ENCODE measurements at regions not wholly inside any gene's neighbourhood (a gene's known extent, or its start where the extent isn't known, plus 50 kb on each side); places are given as distances from the start of the nearest gene placed in this dataset.

DNA sequence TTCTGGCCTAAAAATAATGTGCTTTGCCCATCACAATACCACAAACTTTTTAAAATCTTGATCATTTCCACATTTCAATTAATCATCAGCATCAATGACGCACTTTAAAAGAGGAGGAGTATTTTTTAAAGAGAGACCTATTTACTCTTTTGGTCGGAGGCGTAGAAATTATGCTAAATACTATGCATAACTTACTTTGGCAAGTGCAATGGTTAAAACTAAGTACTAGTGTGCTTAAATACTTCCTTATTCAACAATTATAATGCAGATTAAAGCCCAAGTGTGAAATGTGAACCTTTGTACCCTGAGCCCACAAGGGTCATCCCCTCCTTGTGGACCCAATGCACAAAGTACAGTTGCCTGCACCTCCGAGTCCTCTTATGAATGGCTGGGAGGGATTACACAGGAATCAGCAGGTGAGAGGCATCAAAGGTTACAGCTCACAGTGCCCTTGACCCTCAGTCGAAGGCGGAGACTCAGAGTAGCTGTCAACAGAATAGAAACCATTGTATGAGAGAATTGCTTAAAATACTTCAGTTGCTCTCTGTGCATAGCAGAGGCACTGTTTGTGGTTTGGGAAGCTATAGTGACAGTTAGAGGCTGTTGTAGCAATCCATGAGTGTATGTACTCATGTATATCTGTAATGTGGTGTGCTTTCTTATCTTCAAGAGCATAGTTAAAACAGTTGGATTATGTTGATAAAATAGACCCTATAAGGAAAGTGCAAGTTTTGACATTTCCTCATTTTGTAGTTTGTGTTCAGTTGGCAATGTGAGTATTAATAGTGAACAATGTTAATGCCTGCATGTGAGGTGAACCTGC, 151.7 kb upstream of the ITGA4 start (continued):
- TF ChIP-seq ZNF839 (CRISPR knock-in tag; IDR thresholded peaks at IDR 0.05; ENCODE audit: borderline replicate concordance) (no peak), PLRG1 (conservative IDR thresholded peaks at IDR 0.05) (no peak), YEATS4 (CRISPR knock-in tag; IDR thresholded peaks at IDR 0.05; ENCODE audit: borderline replicate concordance) (no peak), HMGA1 (CRISPR knock-in tag; conservative IDR thresholded peaks at IDR 0.05) (no peak), ZNF749 (CRISPR knock-in tag; IDR thresholded peaks at IDR 0.05; ENCODE audit: borderline replicate concordance) (no peak), ZNF10 (CRISPR knock-in tag; IDR thresholded peaks at IDR 0.05; ENCODE audit: borderline replicate concordance, low read depth) (no peak), ZFP37 (CRISPR knock-in tag; IDR thresholded peaks at IDR 0.05; ENCODE audit: borderline replicate concordance) (no peak), ZNF382 (CRISPR knock-in tag; IDR thresholded peaks at IDR 0.05; ENCODE audit: borderline replicate concordance) (no peak), ZEB1 (IDR thresholded peaks at IDR 0.05; ENCODE audit: insufficient replicate concordance, low read depth) (peak; percentile 59), ZNF460 (CRISPR knock-in tag; IDR thresholded peaks at IDR 0.05; ENCODE audit: borderline replicate concordance) (no peak; the same call in 1 of the 2 replicates), SMAD3 (CRISPR knock-in tag; IDR thresholded peaks at IDR 0.05) (peak; percentile 73), HOXA7 (CRISPR knock-in tag; IDR thresholded peaks at IDR 0.05) (no peak), THAP11 (CRISPR knock-in tag; IDR thresholded peaks at IDR 0.05) (peak; percentile 79), ZNF564 (CRISPR knock-in tag; IDR thresholded peaks at IDR 0.05) (no peak), MATR3 (CRISPR knock-in tag; IDR thresholded peaks at IDR 0.05) (no peak)
- TF ChIP-seq, protein P1, sequence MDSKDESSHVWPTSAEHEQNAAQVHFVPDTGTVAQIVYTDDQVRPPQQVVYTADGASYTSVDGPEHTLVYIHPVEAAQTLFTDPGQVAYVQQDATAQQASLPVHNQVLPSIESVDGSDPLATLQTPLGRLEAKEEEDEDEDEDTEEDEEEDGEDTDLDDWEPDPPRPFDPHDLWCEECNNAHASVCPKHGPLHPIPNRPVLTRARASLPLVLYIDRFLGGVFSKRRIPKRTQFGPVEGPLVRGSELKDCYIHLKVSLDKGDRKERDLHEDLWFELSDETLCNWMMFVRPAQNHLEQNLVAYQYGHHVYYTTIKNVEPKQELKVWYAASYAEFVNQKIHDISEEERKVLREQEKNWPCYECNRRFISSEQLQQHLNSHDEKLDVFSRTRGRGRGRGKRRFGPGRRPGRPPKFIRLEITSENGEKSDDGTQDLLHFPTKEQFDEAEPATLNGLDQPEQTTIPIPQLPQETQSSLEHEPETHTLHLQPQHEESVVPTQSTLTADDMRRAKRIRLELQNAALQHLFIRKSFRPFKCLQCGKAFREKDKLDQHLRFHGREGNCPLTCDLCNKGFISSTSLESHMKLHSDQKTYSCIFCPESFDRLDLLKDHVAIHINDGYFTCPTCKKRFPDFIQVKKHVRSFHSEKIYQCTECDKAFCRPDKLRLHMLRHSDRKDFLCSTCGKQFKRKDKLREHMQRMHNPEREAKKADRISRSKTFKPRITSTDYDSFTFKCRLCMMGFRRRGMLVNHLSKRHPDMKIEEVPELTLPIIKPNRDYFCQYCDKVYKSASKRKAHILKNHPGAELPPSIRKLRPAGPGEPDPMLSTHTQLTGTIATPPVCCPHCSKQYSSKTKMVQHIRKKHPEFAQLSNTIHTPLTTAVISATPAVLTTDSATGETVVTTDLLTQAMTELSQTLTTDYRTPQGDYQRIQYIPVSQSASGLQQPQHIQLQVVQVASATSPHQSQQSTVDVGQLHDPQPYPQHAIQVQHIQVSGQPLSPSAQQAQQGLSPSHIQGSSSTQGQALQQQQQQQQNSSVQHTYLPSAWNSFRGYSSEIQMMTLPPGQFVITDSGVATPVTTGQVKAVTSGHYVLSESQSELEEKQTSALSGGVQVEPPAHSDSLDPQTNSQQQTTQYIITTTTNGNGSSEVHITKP (CRISPR knock-in tag; IDR thresholded peaks at IDR 0.05; ENCODE audit: low read depth) = no peak
- TF ChIP-seq, protein P2, sequence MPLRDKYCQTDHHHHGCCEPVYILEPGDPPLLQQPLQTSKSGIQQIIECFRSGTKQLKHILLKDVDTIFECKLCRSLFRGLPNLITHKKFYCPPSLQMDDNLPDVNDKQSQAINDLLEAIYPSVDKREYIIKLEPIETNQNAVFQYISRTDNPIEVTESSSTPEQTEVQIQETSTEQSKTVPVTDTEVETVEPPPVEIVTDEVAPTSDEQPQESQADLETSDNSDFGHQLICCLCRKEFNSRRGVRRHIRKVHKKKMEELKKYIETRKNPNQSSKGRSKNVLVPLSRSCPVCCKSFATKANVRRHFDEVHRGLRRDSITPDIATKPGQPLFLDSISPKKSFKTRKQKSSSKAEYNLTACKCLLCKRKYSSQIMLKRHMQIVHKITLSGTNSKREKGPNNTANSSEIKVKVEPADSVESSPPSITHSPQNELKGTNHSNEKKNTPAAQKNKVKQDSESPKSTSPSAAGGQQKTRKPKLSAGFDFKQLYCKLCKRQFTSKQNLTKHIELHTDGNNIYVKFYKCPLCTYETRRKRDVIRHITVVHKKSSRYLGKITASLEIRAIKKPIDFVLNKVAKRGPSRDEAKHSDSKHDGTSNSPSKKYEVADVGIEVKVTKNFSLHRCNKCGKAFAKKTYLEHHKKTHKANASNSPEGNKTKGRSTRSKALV (CRISPR knock-in tag; IDR thresholded peaks at IDR 0.05) = no peak
- TF ChIP-seq, protein P3, sequence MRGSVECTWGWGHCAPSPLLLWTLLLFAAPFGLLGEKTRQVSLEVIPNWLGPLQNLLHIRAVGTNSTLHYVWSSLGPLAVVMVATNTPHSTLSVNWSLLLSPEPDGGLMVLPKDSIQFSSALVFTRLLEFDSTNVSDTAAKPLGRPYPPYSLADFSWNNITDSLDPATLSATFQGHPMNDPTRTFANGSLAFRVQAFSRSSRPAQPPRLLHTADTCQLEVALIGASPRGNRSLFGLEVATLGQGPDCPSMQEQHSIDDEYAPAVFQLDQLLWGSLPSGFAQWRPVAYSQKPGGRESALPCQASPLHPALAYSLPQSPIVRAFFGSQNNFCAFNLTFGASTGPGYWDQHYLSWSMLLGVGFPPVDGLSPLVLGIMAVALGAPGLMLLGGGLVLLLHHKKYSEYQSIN (CRISPR knock-in tag; IDR thresholded peaks at IDR 0.05; ENCODE audit: borderline replicate concordance) = no peak
- TF ChIP-seq, protein P4, sequence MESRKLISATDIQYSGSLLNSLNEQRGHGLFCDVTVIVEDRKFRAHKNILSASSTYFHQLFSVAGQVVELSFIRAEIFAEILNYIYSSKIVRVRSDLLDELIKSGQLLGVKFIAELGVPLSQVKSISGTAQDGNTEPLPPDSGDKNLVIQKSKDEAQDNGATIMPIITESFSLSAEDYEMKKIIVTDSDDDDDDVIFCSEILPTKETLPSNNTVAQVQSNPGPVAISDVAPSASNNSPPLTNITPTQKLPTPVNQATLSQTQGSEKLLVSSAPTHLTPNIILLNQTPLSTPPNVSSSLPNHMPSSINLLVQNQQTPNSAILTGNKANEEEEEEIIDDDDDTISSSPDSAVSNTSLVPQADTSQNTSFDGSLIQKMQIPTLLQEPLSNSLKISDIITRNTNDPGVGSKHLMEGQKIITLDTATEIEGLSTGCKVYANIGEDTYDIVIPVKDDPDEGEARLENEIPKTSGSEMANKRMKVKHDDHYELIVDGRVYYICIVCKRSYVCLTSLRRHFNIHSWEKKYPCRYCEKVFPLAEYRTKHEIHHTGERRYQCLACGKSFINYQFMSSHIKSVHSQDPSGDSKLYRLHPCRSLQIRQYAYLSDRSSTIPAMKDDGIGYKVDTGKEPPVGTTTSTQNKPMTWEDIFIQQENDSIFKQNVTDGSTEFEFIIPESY (CRISPR knock-in tag; IDR thresholded peaks at IDR 0.05) = peak; percentile 72; the same call in 1 of the 2 replicates

All from HepG2 (cell line).